GM21447 (cell line): ENCODE measurements at regions not wholly inside any gene's neighbourhood (a gene's known extent, or its start where the extent isn't known, plus 50 kb on each side); places are given as distances from the start of the nearest gene placed in this dataset.
"Not testable (repeated sequence)": the region's sequence is repeated elsewhere in the genome, so short reads cannot be mapped to it uniquely, and the experiment has no call there.

Source experiments
- ATAC-seq: cut with Tn5 transposase; IDR thresholded peaks from one replicate; pipeline ENCODE4 v1.9.1; 2021; ENCODE audit not compliant: unreplicated experiment

DNA sequence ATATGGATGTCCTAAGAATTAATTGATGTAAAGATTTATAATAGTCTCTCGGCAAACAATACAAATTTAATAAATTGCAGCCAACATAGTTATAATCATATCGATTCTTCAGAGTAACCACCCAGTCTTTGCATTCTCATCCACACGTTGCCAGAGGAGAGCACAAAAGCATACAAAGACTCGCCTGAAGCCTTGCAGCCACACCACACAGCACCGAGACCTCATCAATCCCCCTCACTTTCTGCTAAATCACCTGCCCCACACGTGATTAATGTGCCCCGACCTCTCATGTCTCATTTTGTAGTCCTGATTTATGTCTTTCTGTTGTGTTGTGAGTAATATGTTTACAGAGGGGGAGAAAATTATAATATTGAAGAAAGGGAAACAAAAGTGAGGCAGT is 510.4 kb downstream of the TRIML1 start:
- ATAC-seq, result no peak

GRCh38 chr4:188650516-188650915 is 511.3 kb downstream of the TRIML1 start:
- ATAC-seq, result no peak

- ATAC-seq, result no peak
Observed at GRCh38 chr4:188657365-188657764, 518.1 kb downstream of the TRIML1 start.

DNA sequence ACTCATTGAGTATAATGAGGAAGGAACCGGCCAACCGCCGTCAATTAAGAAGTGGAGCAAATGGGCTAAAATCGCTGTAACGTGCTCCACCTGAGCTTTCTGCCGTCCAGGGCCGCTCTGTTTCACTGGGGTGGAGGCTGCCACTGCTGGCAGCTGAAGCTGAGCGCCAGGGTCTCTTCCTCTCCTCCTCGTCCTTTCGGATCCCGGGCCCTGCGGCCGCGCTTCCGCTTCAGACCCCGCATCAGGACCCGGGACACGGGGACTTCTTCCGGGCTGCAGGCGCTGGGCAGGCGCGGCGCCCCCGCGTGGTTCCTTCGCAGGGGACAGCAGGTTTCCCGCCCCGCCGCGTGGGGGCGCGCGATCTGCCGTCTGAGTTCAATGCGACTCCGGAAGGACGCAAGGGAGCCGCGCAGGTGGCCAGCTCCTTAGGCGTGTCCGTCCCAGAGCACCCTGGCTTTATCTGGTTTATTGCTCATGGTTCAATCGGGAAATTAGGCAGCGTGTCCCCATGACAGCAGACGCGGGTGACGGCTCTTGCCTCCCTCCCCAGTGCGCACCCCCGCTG is 519.8 kb downstream of the TRIML1 start:
- ATAC-seq, result no peak

- ATAC-seq, result no peak
Observed at GRCh38 chr4:188660796-188661195, 521.6 kb downstream of the TRIML1 start.

- no peak for ATAC-seq
Observed at GRCh38 chr4:188661502-188661901, 522.3 kb downstream of the TRIML1 start.

- no peak for ATAC-seq
Observed at GRCh38 chr4:188663369-188663768, 524.1 kb downstream of the TRIML1 start.

GRCh38 chr4:188665491-188666457 is 526.5 kb downstream of the TRIML1 start:
- ATAC-seq, result no peak

DNA sequence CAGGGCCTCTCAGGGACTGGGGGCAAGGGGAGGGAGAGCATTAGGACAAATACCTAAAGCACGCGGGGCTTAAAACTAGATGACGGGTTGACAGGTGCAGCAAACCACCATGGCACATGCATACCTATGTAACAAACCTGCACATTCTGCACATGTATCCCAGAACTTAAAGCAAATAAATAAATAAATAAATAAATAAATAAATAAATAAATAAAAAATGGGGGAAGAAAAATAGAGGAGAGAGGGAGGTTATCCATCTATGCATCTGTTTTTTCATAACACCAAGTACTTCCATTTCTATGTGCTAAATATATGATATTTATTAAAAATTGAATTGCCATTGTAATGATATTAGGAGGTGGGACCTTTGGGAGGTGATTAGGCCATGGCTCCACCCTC is 539.5 kb downstream of the TRIML1 start:
- not testable (repeated sequence) for ATAC-seq

DNA sequence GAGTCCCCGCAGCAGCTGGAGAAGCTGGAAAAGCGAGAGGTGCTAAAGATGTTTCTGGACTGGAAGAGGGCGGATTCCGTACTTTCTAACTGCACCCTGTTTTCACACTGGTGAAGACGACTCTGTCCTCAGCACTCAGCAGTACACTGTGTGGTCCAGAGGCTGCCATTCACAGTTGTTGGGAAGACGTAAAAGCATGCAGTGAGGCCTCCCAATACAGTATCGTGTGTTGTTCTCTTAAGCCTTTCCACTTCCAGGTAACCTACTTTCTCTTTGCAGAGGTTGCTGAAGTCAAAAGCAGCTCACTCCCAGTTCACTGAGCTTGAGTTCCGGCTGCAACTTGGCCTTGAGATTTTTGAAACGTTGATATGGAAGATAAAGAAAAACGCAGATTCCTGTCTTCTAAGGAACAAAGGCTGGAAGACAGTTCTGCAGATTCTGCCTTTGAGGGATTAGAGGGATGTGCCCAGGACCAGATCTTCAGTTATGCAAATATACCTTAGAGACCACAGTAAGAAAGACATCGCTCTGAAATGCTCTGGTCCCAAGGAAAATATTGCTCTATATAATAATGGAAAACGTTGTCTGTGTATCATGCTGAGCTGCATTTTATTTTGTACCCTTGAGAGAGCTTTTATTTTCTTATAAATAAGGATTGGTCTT is 540.9 kb downstream of the TRIML1 start:
- no peak for ATAC-seq

DNA sequence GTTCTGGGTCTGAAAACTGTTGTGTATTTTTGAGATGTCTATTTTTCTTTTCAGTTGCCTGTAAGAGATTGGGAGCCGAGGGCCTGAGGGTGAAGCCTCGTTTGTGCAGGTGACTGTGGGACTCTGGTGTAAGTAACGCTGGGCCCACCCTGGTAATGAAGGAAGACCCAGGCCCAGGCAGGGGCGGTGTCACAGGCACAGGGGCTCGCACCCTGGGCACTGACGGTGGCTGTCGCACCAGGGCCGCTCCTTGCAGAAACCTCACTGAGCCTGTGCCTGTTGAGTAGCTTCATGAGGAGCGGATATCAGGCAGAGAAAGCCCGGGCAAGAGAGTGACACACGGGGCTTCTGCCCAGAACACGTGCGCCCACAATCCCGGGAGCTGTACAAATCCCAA is 541.4 kb downstream of the TRIML1 start:
- ATAC-seq, result no peak

DNA sequence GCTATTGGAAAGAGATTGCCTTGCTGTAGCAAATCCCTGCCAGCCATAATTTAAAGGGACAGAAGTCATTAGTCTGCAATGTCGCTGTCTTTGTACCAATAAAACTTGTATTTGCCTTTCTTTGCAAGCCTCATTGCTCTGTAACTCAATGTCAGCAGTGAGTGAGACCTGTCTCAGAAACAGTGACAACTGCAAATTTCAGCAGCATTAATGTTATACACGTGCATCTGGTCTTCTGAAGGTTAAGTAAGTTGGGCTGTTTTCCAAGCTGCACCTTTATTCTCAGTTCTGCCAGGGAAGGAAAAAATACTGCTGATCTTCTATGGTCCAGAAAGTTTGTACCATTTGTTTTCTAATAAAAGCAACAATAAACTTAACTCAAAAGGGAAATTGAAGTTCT is 543.1 kb downstream of the TRIML1 start:
- ATAC-seq, result no peak

GRCh38 chr4:188683571-188683970 is 544.3 kb downstream of the TRIML1 start:
- no peak for ATAC-seq

- no peak for ATAC-seq
Observed at GRCh38 chr4:188688956-188689355, 549.7 kb downstream of the TRIML1 start.

- ATAC-seq, result no peak
Observed at GRCh38 chr4:188691811-188692210, 552.6 kb downstream of the TRIML1 start.

DNA sequence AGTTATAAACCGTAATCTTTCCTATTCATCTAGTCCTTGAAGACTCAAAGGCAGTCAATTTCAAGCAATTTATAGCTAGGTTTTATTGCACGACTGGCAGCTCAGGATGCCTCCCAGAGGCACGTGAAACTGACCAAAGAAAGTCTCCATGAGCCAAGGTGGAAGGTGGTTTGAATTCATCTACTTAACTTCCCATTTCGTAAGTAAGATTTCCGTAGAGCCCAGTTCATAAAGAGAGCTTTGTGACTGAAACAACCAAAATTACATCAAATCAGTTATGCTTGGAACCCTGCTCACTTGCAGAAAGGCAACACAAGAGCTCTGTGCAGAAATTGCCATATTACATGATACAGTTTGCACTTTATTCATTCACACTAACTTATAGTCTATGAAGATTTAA is 556.0 kb downstream of the TRIML1 start:
- no peak for ATAC-seq

- no peak for ATAC-seq
Observed at GRCh38 chr4:188697243-188697642, 558.0 kb downstream of the TRIML1 start.

DNA sequence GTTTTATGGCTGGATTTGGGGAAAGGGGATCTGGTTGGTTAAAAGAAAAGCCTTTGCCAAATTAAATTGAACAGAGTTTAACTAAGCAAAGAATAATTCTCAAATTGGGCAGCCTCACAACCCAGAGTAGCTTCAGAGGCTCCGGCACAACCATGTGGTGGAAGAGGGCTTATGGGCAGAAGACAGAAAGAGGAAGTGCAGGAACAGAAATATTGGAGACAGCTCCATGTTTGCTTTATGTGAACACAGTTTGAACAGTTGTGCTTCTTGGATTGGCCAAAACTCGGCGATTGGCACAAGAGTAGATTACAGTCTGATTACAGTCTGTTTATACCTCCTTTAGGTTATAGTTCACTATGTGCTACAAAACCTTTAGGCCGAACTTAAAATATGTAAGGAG is 562.7 kb downstream of the TRIML1 start:
- no peak for ATAC-seq

- ATAC-seq, result no peak
Observed at GRCh38 chr4:188704288-188704687, 565.0 kb downstream of the TRIML1 start.

DNA sequence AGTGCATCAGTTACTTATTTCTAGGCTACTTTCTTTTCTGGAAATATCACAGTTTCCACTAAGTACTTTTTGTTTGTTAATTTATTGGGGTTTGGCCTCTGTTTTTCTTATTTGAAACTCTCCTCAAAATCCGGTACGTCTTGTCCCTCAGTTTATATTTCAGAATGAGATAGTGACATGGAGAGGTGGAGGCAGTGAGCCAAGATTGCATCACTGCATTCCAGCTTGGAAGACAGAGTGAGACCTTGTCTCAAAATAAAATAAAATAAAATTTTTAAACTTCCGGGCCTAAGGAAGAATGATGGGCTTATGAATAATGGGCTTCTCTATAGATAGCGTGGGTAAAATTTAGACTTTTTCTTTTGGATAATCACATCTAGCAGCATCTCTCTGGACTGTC is 567.8 kb downstream of the TRIML1 start:
- ATAC-seq, result no peak

GRCh38 chr4:188714501-188714900 is 575.3 kb downstream of the TRIML1 start:
- ATAC-seq, result no peak

- no peak for ATAC-seq
Observed at GRCh38 chr4:188714907-188715306, 575.7 kb downstream of the TRIML1 start.
